GM19324 (cell line): ENCODE measurements at regions not wholly inside any gene's neighbourhood (a gene's known extent, or its start where the extent isn't known, plus 50 kb on each side); places are given as distances from the start of the nearest gene placed in this dataset.

Experiments used
- ATAC-seq: cut with Tn5 transposase; IDR thresholded peaks from one replicate; pipeline ENCODE4 v1.9.1; 2021; ENCODE audit warnings: mild to moderate bottlenecking, moderate library complexity; ENCODE audit not compliant: unreplicated experiment, low FRiP score

- ATAC-seq = no peak
Observed at GRCh38 chr13:47291107-47291656, 394.3 kb upstream of the HTR2A start.

GRCh38 chr13:47289567-47289966 is 392.7 kb upstream of the HTR2A start:
- no peak for ATAC-seq

GRCh38 chr13:47288546-47288945 is 391.7 kb upstream of the HTR2A start:
- ATAC-seq = no peak

- ATAC-seq = no peak
Observed at GRCh38 chr13:47287291-47287751, 390.5 kb upstream of the HTR2A start.

GRCh38 chr13:47281991-47282390 is 385.1 kb upstream of the HTR2A start:
- ATAC-seq = no peak

- ATAC-seq = no peak
Observed at GRCh38 chr13:47279920-47280319, 383.1 kb upstream of the HTR2A start.

GRCh38 chr13:47277774-47278173 is 380.9 kb upstream of the HTR2A start:
- ATAC-seq = no peak

GRCh38 chr13:47268270-47268669 is 371.4 kb upstream of the HTR2A start:
- no peak for ATAC-seq

GRCh38 chr13:47258384-47258783 is 361.5 kb upstream of the HTR2A start:
- ATAC-seq = no peak

- ATAC-seq = no peak
Observed at GRCh38 chr13:47256618-47257017, 359.8 kb upstream of the HTR2A start.

GRCh38 chr13:47252627-47253026 is 355.8 kb upstream of the HTR2A start:
- ATAC-seq = no peak

GRCh38 chr13:47251771-47252170 is 354.9 kb upstream of the HTR2A start:
- no peak for ATAC-seq

GRCh38 chr13:47250146-47250545 is 353.3 kb upstream of the HTR2A start:
- no peak for ATAC-seq

GRCh38 chr13:47249266-47249665 is 352.4 kb upstream of the HTR2A start:
- no peak for ATAC-seq

GRCh38 chr13:47241446-47241845 is 344.6 kb upstream of the HTR2A start:
- ATAC-seq = no peak

- no peak for ATAC-seq
Observed at GRCh38 chr13:47239025-47239424, 342.2 kb upstream of the HTR2A start.

GRCh38 chr13:47237571-47237970 is 340.7 kb upstream of the HTR2A start:
- no peak for ATAC-seq

- no peak for ATAC-seq
Observed at GRCh38 chr13:47233734-47234133, 336.9 kb upstream of the HTR2A start.

GRCh38 chr13:47232516-47232915 is 335.7 kb upstream of the HTR2A start:
- ATAC-seq = no peak

- no peak for ATAC-seq
Observed at GRCh38 chr13:47230155-47230554, 333.3 kb upstream of the HTR2A start.

GRCh38 chr13:47226516-47226915 is 329.7 kb upstream of the HTR2A start:
- no peak for ATAC-seq

- ATAC-seq = no peak
Observed at GRCh38 chr13:47220453-47221140, 323.7 kb upstream of the HTR2A start.
